ENCODE measurements at regions not wholly inside any gene's neighbourhood (a gene's known extent, or its start where the extent isn't known, plus 50 kb on each side); places are given as distances from the start of the nearest gene placed in this dataset.

GRCh38 chr17:12342161-12342560 lies 321.5 kb downstream of the MAP2K4 start:
- H3K9me3 ChIP-seq, result no peaks in the 10 kb centered on the region
- no peaks in the 10 kb centered on the region for H3K36me3 ChIP-seq
- H3K27me3 ChIP-seq, result no peaks in the 10 kb centered on the region
- intact Hi-C loops (cut with DNase I), result no loop called here
- H3K4me3 ChIP-seq, result no peak overlapping the region
- TF ChIP-seq POLR2A (IDR thresholded peaks at IDR 0.05) (no peak), CTCF (IDR thresholded peaks at IDR 0.05) (no peak), POLR2AphosphoS5 (IDR thresholded peaks at IDR 0.05; ENCODE audit: insufficient read depth in 1 of 2, low read depth in 1 of 2) (no peak)
- no peak for DNase-seq (ENCODE audit: extremely low spot score in 2 of 2)
- no peak overlapping the region for H3K27ac ChIP-seq
- H3K4me1 ChIP-seq, result no peaks in the 10 kb centered on the region

- Histone ChIP-seq H3K4me1 (no peaks in the 10 kb centered on the region), H3K9me3 (no peaks in the 10 kb centered on the region), H3K27ac (no peak overlapping the region), H3K36me3 (no peaks in the 10 kb centered on the region), H3K4me3 (no peak overlapping the region), H3K27me3 (no peaks in the 10 kb centered on the region)
- intact Hi-C loops (cut with DNase I), result no loop called here
- no peak for DNase-seq (ENCODE audit: extremely low spot score in 2 of 2)
- TF ChIP-seq POLR2AphosphoS5 (IDR thresholded peaks at IDR 0.05; ENCODE audit: insufficient read depth in 1 of 2, low read depth in 1 of 2), result no peak
- no peak for TF ChIP-seq CTCF (IDR thresholded peaks at IDR 0.05)
- no peak for TF ChIP-seq POLR2A (IDR thresholded peaks at IDR 0.05)
These were observed 322.1 kb downstream of the MAP2K4 start for GRCh38 chr17:12342609-12343435.

- Histone ChIP-seq H3K36me3 (no peaks in the 10 kb centered on the region), H3K27me3 (no peaks in the 10 kb centered on the region), H3K27ac (no peak overlapping the region), H3K4me3 (no peak overlapping the region), H3K9me3 (no peaks in the 10 kb centered on the region), H3K4me1 (no peaks in the 10 kb centered on the region)
- intact Hi-C loops (cut with DNase I), result no loop called here
- no peak for DNase-seq (ENCODE audit: extremely low spot score in 2 of 2)
- no peak for TF ChIP-seq CTCF (IDR thresholded peaks at IDR 0.05)
- no peak for TF ChIP-seq POLR2A (IDR thresholded peaks at IDR 0.05)
- no peak for TF ChIP-seq POLR2AphosphoS5 (IDR thresholded peaks at IDR 0.05; ENCODE audit: insufficient read depth in 1 of 2, low read depth in 1 of 2)
These were observed 317.2 kb upstream of the MYOCD start for GRCh38 chr17:12348476-12348875.

GRCh38 chr17:12349297-12349696 lies 316.4 kb upstream of the MYOCD start:
- intact Hi-C loops (cut with DNase I), result no loop called here
- Histone ChIP-seq H3K4me1 (no peaks in the 10 kb centered on the region), H3K4me3 (no peak overlapping the region), H3K27me3 (no peaks in the 10 kb centered on the region), H3K9me3 (no peaks in the 10 kb centered on the region), H3K36me3 (no peaks in the 10 kb centered on the region), H3K27ac (no peak overlapping the region)
- TF ChIP-seq POLR2A (IDR thresholded peaks at IDR 0.05) (no peak), CTCF (IDR thresholded peaks at IDR 0.05) (no peak)
- DNase-seq (ENCODE audit: extremely low spot score in 2 of 2), result no peak

- TF ChIP-seq POLR2AphosphoS5 (IDR thresholded peaks at IDR 0.05; ENCODE audit: insufficient read depth in 1 of 2, low read depth in 1 of 2) (no peak), CTCF (IDR thresholded peaks at IDR 0.05) (no peak), POLR2A (IDR thresholded peaks at IDR 0.05) (no peak)
- DNase-seq (ENCODE audit: extremely low spot score in 2 of 2), result no peak
- no peaks in the 10 kb centered on the region for H3K9me3 ChIP-seq
- no peak overlapping the region for H3K27ac ChIP-seq
- H3K4me3 ChIP-seq, result no peak overlapping the region
- intact Hi-C loops (cut with DNase I), result no loop called here
- no peaks in the 10 kb centered on the region for H3K4me1 ChIP-seq
- H3K36me3 ChIP-seq, result no peaks in the 10 kb centered on the region
- no peaks in the 10 kb centered on the region for H3K27me3 ChIP-seq
These were observed 313.6 kb upstream of the MYOCD start for GRCh38 chr17:12352127-12352526.
